GM18907 (cell line): ENCODE measurements at regions not wholly inside any gene's neighbourhood (a gene's known extent, or its start where the extent isn't known, plus 50 kb on each side); places are given as distances from the start of the nearest gene placed in this dataset.
"Not testable (repeated sequence)": the region's sequence is repeated elsewhere in the genome, so short reads cannot be mapped to it uniquely, and the experiment has no call there.

Experiments used
- ATAC-seq: cut with Tn5 transposase; IDR thresholded peaks from one replicate; pipeline ENCODE4 v1.9.1; 2021; ENCODE audit warnings: mild to moderate bottlenecking, moderate library complexity; ENCODE audit not compliant: unreplicated experiment

DNA sequence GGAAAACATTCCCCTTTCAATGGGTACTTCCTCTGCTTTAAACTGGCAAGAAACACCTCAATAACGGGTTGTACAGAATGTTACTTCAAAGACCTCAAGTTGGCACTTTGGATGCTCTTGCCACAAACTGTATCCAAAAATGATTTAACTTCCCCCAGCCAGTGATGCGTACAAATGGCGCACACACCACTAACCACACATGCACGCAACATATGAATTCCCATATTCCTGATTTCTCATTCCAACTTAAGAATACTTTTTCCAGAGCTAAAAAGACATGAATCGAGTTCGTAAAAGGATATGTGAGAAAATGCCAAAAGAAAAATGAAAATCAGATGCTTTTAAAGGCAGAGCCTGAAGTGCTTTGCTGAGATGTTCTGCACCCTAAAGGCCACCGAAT lies 388.0 kb upstream of the PIK3R1 start:
- ATAC-seq, result no peak

DNA sequence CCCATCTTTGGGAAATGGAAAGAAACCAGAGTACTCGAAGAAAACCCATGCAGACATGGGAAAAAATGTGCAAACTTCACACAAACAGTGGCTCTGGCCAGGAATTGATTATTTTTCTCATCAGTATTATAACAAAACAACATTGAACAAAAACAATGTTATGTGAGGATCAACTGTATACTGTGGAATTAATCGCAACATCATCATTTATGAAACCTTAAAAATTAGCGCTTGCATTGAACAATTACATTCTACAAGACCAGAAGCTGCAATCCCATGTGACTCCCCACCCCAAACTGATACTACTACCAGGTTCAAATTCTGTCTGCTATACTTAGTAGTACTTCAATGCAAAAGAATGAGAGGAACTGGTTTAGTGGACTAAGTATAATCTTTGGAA lies 390.7 kb upstream of the PIK3R1 start:
- ATAC-seq, result no peak

DNA sequence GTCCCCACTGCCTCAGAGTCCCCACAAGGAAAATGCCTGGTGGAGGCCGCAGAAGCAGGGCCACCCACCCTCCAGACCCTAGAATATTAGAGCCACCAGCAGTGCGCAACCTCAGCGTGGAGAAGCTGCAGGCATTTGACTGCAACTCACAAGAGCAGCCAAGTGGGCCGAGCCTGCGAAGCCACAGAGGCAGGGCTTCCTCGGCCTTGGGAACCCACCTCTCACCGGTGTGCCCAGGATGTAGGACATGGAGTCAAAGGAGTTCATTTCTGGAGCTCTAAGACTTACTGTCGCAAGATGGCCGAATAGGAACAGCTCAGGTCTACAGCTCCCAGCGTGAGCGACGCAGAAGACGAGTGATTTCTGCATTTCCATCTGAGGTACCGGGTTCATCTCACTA lies 397.9 kb upstream of the PIK3R1 start:
- ATAC-seq, result no peak

DNA sequence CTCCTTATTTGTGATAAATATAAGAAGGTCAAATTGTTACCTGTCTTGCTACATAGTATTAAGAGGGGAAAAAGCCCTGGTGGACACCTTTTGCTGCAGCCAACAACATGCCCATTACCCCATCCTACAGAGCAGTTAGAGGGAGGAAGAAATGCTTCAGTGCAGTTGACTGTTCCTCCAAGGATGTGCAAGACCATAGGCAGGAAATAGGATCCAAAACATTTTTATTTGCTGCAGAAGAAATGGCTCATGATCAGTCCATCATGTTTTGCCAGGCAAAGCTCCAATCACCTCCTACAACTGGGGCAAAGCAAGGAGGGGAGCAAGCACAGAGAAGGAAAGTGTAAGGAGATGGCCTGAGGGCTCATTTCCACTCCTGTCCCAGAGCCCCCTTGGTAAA lies 399.1 kb upstream of the PIK3R1 start:
- ATAC-seq, result no peak

DNA sequence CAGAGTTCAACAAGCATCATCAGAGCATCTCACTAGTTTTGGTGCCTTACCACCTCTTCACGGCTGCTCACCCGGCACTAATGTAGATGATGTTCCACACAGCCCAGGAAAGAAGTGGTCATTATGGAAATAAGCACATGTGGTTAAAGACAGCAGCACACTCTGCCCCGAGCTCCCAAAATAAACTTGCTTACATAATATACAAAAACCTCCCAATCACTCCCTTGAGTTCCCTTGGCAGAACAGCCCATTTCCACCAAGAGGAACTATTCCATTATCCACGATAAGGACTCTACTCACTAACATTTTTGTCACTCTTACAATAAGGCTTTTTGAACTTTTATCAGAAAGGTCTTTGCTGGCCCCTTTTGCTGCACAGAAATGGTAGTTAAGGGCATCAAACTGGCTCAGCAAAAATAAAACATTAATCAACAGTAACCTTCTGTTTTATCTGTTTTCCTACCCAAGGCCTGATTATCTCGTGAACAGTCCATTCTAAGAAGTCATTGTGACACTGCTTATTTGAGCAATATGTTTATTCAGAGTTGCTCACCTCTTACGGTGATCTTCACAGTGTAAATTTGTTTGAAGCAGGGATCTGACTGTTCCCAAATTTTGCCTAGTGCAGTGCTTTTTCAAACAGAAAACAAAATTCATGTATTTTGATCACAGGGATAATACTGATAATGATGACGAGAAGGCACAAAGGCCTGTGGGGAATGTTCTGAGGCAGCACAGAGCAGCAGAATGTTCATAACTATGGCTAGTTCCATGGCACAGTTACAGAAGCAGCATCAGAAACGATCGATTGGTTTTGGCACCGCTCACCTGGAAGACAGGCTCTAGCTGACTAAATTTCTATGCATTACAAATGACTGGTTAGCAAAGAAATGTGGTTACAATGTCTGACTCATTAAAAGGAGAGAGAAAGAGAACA lies 399.8 kb upstream of the PIK3R1 start:
- ATAC-seq, result no peak

DNA sequence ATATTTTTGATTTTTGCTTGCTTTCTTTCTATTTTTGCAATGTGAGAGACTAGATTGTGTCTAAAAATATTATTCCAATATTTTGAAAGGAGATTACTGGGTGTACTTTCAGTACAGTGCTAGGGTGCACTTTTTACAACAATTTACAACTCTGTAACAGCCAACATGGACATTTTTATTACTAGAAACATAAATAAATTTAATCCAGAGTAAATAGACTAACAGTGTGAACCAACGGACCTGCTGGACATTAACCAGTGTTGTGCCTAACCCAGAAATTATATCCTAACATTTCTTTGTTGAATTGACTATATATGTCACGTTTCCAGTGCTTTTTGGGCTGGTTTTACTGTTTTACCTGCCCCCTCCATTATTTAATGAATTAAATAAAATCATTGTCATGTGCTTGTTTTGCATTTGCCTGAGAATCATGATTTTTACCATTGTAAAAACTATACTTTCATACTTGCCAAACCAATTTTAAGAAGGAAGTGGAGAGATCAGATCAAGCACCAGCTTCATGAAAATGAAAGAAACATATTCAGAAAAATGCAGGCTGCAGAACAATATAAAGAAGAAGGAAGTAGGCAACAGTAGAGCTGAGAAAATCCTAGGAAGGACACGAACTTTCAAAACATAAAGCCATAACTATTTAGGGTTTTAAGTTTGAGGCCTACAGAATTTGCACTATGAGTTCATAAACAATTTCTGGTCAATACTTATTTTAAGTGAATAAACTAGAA lies 400.8 kb upstream of the PIK3R1 start:
- ATAC-seq, result no peak

DNA sequence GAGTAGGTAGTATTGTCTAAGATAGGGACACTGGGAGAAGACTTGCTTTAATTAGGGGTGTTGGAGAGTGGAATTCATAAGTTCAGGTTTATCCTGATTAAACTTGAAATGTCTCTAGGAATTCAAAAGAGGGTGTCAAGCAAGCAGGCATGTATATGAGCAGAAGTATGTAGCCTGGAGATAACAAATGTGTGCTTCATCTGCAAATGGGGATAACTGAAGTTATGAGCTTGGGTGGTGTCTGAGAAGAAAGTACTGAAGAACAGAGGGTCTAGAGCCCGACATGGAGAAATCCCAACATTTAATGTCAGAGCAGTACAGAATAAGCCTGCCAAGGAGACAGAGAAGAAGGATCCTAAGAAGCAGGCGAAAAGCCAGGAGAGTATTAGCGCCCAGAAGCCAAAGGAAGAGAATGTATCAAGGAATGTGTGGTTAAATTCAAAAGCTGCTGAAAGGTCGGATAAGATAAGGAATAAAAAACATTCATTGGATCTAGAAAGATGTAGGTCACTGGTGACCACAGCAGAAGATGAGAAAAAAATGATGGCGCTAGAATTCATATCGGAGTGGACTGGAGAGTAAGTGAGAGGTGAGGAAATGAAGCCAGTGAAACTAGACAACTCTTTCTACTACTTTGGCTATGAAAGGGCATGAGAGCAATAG lies 401.5 kb upstream of the PIK3R1 start:
- ATAC-seq, result no peak

DNA sequence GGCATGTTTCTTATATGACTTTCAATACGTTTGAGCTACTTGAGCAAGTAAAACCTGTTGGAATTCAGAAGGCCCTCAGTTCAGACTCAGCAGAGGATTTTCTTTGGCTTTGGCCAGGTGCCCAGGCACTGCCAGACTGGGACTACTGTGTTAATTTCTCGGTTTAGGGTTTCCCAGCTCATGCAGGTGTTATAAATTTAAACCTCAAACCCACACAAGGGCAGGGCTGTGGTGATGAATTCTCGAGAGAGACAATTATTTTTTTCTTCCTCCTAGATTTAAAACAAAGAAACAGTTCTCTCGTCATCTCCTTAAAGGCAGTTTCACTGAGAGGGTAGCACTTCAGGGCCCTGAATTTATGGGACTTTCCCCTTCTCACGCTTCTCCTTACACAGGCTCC lies 406.0 kb upstream of the PIK3R1 start:
- ATAC-seq, result peak; percentile 49

DNA sequence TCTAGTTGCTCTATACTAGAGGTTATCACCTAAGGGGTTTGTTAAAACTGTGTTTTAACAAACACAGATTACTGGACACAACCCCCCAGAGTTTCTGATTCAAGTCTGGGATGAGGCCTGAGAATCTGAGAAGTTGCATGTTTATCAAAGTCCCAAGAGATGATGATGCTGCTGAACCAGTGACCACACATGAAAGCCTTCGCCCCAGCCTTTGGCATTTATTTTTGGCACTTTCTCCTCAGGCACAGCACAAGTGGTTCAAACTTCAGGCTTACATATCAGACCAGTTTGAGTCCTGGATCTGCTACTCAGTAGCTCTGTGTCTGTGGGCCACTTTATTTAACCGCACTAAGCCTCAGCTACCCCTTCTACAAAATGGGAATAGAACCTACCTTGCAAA lies 407.2 kb upstream of the PIK3R1 start:
- no peak for ATAC-seq

DNA sequence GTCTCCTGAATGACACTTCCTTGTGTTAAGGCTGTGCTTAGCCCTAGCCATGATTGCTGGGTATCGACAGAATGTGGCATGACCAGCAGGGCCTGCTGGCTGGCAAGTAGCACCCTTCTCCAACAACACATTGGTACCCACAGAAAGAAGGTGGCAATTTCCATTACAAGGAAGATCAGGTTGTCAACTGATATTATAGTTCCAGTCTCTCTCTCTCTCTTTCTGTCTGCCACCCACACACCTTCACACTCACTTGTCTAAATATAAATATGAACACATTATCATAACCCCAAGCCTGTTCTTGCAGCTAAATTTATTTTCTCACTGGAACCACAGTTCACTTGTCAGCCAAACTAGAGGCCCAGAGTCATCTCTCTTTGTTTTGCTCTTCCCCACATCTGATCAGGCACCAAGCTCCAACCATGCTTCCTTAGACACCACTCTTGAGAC lies 408.1 kb upstream of the PIK3R1 start:
- ATAC-seq, result peak; percentile 45

DNA sequence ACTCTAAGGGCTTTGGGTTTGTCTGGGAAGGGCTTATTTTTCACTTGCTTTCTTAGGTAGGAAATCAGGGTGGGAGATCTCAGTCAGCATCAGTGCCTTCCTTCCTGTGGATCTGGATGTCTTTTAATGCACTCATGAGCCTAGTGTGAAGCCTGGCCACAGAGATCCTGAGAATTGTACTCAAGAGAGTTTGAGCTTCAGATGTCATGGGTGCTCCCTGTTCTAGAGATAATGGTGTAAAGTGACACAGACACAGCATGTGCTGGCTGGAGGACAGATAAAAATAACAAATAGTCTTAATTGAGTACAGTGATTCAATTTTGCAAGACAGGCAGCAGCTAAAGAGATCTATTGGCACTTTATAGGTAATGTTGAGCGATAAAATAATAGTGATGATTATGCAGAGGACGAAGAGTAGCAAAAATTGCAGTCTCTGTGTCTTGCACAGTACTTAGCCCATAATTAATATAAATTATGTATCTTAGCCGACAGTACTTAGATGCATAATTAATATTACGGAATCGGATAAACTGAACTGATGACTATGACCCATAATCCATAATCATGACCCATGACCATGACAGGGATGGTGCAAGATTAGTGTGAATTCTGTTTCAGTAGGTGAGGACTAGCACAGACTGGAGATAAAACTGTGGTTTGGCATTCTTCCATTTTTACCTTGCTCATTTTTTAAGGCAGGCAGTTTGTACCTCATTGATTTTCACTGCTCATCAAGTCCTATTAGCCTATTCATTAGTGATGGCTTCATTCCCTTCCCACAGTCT lies 408.7 kb upstream of the PIK3R1 start:
- ATAC-seq, result no peak

DNA sequence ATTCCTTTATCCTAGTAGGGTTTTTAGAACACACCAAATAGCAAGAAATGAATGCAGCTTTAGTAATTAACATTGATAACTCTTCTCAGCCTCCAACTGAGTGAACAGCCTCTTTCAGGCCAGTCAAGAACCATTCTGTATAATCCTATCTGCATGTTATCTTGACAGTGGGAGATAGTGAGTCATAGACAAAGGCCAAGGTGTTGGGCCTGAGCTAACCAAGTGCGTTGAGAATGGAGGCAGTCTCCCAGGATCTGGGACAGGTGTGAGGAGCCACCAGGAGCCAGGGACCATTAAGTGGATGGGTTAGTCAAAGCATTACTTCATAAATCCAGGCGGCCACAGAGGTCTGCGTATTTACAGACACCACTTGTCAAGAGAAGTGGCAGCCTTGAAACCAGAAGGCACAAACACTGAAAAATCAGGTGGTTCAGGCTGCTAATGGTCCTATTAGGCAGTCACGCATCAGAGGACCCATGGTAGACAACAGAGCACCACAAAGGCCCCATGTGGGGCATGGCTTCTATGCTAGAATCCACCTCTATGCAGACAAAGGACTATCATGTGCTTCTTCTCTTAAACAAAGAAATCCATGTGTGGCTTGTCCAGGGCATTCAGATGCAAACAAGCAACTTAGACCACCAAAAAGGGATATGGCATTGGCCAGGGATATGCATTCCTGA lies 409.7 kb upstream of the PIK3R1 start:
- ATAC-seq, result no peak

DNA sequence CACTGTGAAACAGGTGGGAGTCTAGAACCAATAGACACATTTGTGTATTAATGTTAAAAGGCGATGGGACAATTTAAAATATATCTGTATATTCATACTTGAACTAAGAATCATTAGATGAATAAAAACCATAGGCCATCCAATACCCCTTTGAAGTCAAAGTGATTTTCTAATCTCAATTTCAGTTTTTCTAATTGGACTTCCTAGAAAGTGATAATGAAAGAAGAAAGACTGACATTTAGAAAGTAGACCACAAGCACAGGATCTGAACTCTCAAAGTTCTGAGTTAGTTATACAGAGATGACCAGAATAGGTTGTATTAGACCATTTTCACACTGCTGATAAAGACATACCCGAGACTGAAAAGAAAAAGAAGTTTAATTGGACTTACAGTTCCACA lies 412.8 kb upstream of the PIK3R1 start:
- peak; percentile 69 for ATAC-seq

DNA sequence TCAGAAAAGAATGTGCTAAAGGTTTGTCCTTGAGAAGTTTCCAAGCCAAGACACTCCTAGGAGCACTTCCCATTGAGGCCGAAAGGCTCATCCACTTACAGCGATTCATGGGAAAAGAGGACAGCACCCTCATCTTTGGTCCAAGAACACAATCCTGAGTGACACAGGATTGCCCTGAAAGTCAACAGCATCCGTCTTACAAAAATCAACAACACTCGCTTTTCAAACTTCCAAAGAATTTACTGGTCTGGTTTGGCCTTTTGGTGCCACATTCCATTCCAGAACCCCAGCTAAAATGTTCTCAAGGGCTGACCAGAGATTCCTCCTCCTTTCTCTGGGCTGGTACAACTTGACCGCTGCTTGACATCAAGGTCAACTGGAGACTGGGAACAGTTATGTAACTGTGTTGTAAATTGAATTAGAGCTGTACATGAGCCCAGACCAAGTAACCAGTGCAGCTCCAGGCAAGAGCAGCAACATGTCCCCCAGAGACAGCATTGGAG lies 415.8 kb upstream of the PIK3R1 start:
- ATAC-seq, result no peak

DNA sequence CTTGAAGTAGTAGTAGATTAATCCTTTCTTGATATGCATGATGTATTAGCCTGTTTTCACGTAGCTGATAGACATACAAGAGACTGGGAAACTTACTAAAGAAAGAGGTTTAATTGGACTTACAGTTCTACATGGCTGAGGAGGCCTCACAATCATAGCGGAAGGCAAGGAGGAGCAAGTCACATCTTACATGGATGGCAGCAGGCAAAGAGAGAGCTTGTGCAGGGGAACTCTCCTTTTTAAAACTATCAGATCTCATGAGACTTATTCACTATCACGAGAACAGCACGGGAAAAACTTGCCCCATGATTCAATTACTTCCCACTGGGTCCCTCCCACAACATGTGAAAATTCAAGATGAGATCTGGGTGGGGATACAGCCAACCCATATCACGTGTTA lies 417.1 kb upstream of the PIK3R1 start:
- not testable (repeated sequence) for ATAC-seq

DNA sequence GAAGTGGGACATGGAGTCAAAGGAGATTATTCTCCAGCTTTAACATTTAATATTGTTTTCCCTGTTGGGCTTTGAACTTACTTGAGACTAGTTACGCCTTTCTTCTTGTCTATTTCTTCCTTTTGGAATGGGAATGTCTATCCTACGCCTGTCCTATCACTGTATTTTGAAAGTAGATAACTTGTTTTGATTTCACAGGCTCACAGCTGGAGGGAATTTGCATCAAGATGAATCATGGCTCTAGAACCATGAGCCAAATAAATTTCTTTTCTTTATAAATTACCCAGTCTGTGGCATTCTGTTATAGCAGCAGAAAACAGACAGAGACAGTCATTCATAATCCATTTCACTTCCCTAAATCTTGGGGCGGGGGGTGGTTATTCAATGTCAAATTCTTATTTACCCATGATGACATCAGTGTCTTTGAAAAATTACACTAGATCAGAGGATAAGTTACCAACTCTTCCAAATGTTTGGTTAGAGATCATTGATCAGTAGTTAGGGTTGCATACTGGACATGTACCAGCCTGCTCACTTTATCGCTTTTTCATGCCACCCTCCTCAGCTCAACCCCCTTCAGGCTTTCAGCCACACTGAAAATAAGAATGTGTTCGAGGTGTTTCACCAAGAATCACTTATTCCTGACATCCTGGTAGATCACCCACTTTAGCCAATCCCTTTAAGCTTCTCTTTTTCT lies 419.6 kb upstream of the PIK3R1 start:
- no peak for ATAC-seq

DNA sequence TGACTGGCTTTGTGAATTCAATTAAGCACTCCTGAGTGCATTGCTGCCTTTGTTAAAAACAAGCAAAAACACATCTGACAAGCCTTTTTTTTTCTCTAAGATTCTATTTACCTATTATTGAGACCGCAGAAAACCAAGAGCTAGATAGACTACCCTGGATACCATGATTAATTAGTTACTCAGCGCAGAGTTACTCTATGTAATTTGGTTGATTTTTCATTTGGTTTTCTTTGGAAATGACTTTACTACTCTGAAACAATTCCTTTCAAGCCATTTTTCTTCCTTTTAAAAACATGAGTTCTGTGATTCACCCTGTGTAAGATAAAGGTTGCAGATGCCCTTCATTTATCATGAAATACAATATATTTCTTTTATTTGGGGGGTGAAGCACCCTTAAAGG lies 421.6 kb upstream of the PIK3R1 start:
- no peak for ATAC-seq

DNA sequence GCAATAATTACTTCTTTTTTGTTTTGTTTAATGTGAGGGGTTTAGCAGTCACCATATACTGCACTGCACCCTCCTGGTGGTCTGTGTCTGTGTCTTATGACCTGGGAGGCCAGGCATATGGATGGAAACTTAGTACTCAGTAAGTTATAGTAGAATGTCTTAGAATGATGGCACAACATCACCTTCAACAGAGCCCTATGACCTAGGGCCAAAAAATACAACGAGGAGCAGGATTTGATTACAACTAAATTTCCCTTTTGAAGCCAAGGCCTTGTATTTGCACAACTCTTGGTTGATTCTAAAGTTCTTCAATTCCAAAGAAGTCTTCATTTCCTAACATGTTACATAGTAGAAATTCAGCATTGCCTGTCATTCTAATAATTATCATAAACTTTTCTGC lies 422.1 kb upstream of the PIK3R1 start:
- ATAC-seq, result no peak

DNA sequence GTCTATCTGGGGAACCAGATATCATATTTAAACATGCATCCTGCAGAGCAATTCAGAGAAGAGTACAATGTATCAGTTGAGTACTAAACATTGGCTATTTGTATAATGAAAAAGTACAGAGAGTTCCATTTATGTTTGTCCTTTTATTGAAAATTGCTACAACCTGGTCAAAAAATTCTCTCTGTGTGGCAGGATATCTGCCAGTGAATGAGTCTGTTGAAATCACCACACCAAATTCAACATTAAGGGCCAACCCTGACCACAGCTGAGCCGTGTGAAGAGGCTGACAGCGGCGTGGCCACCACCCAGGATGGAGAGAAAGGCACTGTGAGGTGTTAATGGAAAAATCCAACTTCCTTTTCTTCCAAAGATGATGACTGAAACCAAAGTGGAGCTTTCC lies 422.7 kb upstream of the PIK3R1 start:
- no peak for ATAC-seq
